Suprapubic skin (tissue), 4 donors: ENCODE measurements at regions not wholly inside any gene's neighbourhood (a gene's known extent, or its start where the extent isn't known, plus 50 kb on each side); places are given as distances from the start of the nearest gene placed in this dataset.

ENCODE experiments used
- CTCF ChIP-seq, 2 donors: fragments of 200-600 bp in 1 of 2; fragments of 450-650 bp in 1 of 2; sonication (generic) in 1 of 2; IDR thresholded peaks; one replicate each; pipeline ENCODE4 v1.5.1; 2016 to 2019; ENCODE audit warnings: antibody characterized with exemption in 2 of 2, mild to moderate bottlenecking in 1 of 2, moderate library complexity in 1 of 2
- POLR2A ChIP-seq, 2 donors: fragments of 450-650 bp; IDR thresholded peaks; one replicate each; pipeline ENCODE4 v1.6.1; 2017; ENCODE audit warnings: antibody characterized with exemption in 2 of 2, mild to moderate bottlenecking in 2 of 2, moderate library complexity in 2 of 2
- POLR2AphosphoS5 ChIP-seq, 3 donors: sonication (generic); formaldehyde crosslinking; IDR thresholded peaks; one replicate each; pipeline ENCODE4 v1.6.1; 2017; ENCODE audit warnings: antibody characterized with exemption in 3 of 3

- TF ChIP-seq CTCF (IDR thresholded peaks at IDR 0.05): no peak
- no peak for TF ChIP-seq POLR2A (IDR thresholded peaks at IDR 0.05)
- no peak for TF ChIP-seq POLR2AphosphoS5 (IDR thresholded peaks at IDR 0.05)
Measured at GRCh38 chr2:212915121-212915782, 236.2 kb downstream of the IKZF2 start.
